K562 (cell line): ENCODE measurements at regions not wholly inside any gene's neighbourhood (a gene's known extent, or its start where the extent isn't known, plus 50 kb on each side); places are given as distances from the start of the nearest gene placed in this dataset.

Source experiments
- ARID2 ChIP-seq: fragments of 450-650 bp; IDR thresholded peaks from 2 replicates; pipeline ENCODE4 v1.6.1; 2017; ENCODE audit warnings: antibody characterized with exemption, mild to moderate bottlenecking
- EZH2 ChIP-seq: IDR thresholded peaks from 2 replicates; pipeline ENCODE4 v1.6.1; 2012; ENCODE audit warnings: low read depth, mild to moderate bottlenecking, inconsistent platforms, low read length, borderline replicate concordance
- GABPA ChIP-seq: fragments of 200-800 bp; sonication (Bioruptor generic); conservative IDR thresholded peaks from 2 replicates; pipeline ENCODE4 v1.6.1; 2016; ENCODE audit warnings: low read depth, missing genetic modification characterization, missing compliant biosample characterization
- HCFC1 ChIP-seq: IDR thresholded peaks from 2 replicates; pipeline ENCODE4 v1.6.1; 2012; ENCODE audit warnings: low read depth, low read length, improper control_type of control experiment
- POLR2A ChIP-seq: fragments of 450-650 bp; conservative IDR thresholded peaks from 2 replicates; pipeline ENCODE4 v1.6.1; 2016
- POLR2AphosphoS5 ChIP-seq: IDR thresholded peaks from 2 replicates; pipeline ENCODE4 v1.6.1; 2011; ENCODE audit warnings: mild to moderate bottlenecking, low read depth, low read length, moderate library complexity; ENCODE audit not compliant: control insufficient read depth, insufficient read depth
- RAD21 ChIP-seq, 2 experiments: fragments of 250-450 bp in 1 of 2; fragments of 450-650 bp in 1 of 2; sonication (Bioruptor Pico) in 1 of 2; formaldehyde crosslinking in 1 of 2; IDR thresholded peaks in 1 of 2; conservative IDR thresholded peaks in 1 of 2; 2 replicates each; pipeline versions ENCODE4 v1.4.0 to v1.8.0; 2020 to 2022; ENCODE audit warnings: mild to moderate bottlenecking in 2 of 2, moderate library complexity in 1 of 2
- RFX1 ChIP-seq: fragments of 450-650 bp; IDR thresholded peaks from 2 replicates; pipeline ENCODE4 v1.6.1; 2016; ENCODE audit warnings: mild to moderate bottlenecking, moderate library complexity
- STAT6 ChIP-seq: sonication (generic); formaldehyde crosslinking; IDR thresholded peaks from 2 replicates; pipeline ENCODE4 v1.8.1; 2023; ENCODE audit warnings: mild to moderate bottlenecking, missing genetic modification reagents
- ZNF57 ChIP-seq: fragments of 450-650 bp; formaldehyde crosslinking; IDR thresholded peaks from 2 replicates; pipeline ENCODE4 v1.4.0; 2020; ENCODE audit warnings: mild to moderate bottlenecking, moderate library complexity
- TF ChIP-seq, protein P1 (sequence below), 3 experiments: fragments of 200-800 bp in 1 of 3; sonication (Bioruptor generic) in 1 of 3; sonication (generic) in 1 of 3; formaldehyde crosslinking in 1 of 3; IDR thresholded peaks; 2 replicates each; pipeline versions ENCODE4 v1.6.1 to v1.8.0; 2016 to 2022; ENCODE audit warnings: mild to moderate bottlenecking in 2 of 3, missing compliant biosample characterization in 2 of 3, missing genetic modification characterization in 2 of 3, missing genetic modification reagents in 1 of 3

DNA sequence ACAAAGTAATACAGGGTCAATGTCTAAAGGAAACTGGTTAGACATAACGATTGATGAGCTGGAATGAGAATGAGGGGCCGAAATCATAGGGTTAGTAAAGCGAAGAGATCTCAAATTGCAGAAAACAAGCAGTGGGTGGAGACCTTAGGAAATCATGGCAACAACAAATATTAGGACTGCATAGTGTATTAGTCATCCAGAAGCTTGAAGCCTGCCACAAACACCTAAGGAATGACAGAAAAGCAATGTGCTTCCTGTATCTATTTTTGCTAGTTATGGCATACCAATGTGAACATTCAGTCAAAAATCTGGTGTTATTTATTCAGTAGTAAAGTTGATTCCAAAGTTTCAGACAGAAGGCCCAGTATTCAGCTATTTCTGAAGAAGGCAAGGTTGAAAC lies 410.9 kb upstream of the CT83 start:
- TF ChIP-seq POLR2A: no peak
- TF ChIP-seq GABPA (tag): no peak
- TF ChIP-seq STAT6: no peak
- TF ChIP-seq ZNF57 (CRISPR knock-in tag): no peak
- no peak for TF ChIP-seq POLR2AphosphoS5
- TF ChIP-seq RFX1: no peak
- TF ChIP-seq RAD21 (CRISPR knock-in tag; conservative IDR thresholded peaks at IDR 0.05 in 1 of 2, IDR thresholded peaks at IDR 0.05 in 1 of 2): no peak
- no peak for TF ChIP-seq HCFC1
- no peak for TF ChIP-seq EZH2
- TF ChIP-seq ARID2: no peak
- TF ChIP-seq, protein P1, sequence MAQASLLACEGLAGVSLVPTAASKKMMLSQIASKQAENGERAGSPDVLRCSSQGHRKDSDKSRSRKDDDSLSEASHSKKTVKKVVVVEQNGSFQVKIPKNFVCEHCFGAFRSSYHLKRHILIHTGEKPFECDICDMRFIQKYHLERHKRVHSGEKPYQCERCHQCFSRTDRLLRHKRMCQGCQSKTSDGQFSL (CRISPR knock-in tag; IDR thresholded peaks at IDR 0.05): no peak
- TF ChIP-seq, protein P1 (tag; IDR thresholded peaks at IDR 0.05): no peak
